K562 (cell line): ENCODE measurements at regions not wholly inside any gene's neighbourhood (a gene's known extent, or its start where the extent isn't known, plus 50 kb on each side); places are given as distances from the start of the nearest gene placed in this dataset.

Source experiments
- ATAC-seq: fragments of 200-7000 bp; cut with Tn5 transposase; 3 replicates; pipeline ENCODE4 v1.9.1; 2020; ENCODE audit warnings: moderate library complexity
- BruUV-seq: library from RNA; stranded (reverse); fragments of 400-500 nt; replicated peaks from 2 replicates; lab custom pipeline; 2021; lab: Mats Ljungman, UMichigan
- CTCF ChIA-PET: fragments of 300-600 bp; formaldehyde crosslinking; extraction: SDS; loops from one replicate; lab custom pipeline; 2021; ENCODE audit warnings: low intra/inter-chr PET ratio; lab: Yijun Ruan, JAX
- POLR2A ChIA-PET: fragments of 300-600, 350-650 bp; sonication (Branson Sonifier 250); formaldehyde crosslinking; extraction: SDS; loops from one replicate; lab custom pipeline; 2021; ENCODE audit warnings: antibody characterized with exemption, inconsistent platforms; lab: Yijun Ruan, JAX
- DNase-seq, 4 experiments: peaks; one replicate each; pipeline versions ENCODE4 v3.0.0 to v3.0.0-alpha.2; 2011 to 2018; ENCODE audit warnings: low spot score in 3 of 4, mixed read lengths in 3 of 4; ENCODE audit errors: extremely low read depth in 1 of 4
- FAIRE-seq: peaks from 2 replicates; lab custom pipeline; 2011; peaks lifted over from hg19 to GRCh38; lab: Jason Lieb, UNC
- H2AFZ ChIP-seq: 2 replicates; pipeline ENCODE4 v1.6.0; 2011; ENCODE audit warnings: low read depth, low read length, control low read depth, inconsistent platforms
- H3K27ac ChIP-seq: fragments of 200-600 bp; 3 replicates; pipeline ENCODE4 v1.8.0; 2011; ENCODE audit warnings: low read depth, mild to moderate bottlenecking, control low read depth, inconsistent platforms, low read length, moderate library complexity, mixed read lengths; ENCODE audit errors: extremely low read depth
- H3K27me3 ChIP-seq, 2 experiments: fragments of 300-600 bp in 1 of 2; 2 replicates in 1 of 2; 3 replicates in 1 of 2; pipeline versions ENCODE4 v1.6.0 to v1.8.0; 2011; ENCODE audit warnings: inconsistent platforms in 2 of 2, low read length in 2 of 2, mild to moderate bottlenecking in 1 of 2, mixed read lengths in 1 of 2, moderate library complexity in 1 of 2; ENCODE audit not compliant: control insufficient read depth in 2 of 2, insufficient read depth in 2 of 2
- H3K36me3 ChIP-seq: fragments of 300-600 bp; 3 replicates; pipeline ENCODE4 v1.8.0; 2011; ENCODE audit warnings: mild to moderate bottlenecking, low read length, inconsistent platforms; ENCODE audit not compliant: control insufficient read depth, insufficient read depth
- H3K4me1 ChIP-seq, 2 experiments: fragments of 200-600 bp in 1 of 2; replicated peaks in 1 of 2; 2 replicates in 1 of 2; 3 replicates in 1 of 2; pipeline versions ENCODE4 v1.5.1 to v1.8.0; 2011; ENCODE audit warnings: inconsistent platforms in 2 of 2, low read length in 2 of 2, mild to moderate bottlenecking in 1 of 2, mixed read lengths in 1 of 2, moderate library complexity in 1 of 2; ENCODE audit not compliant: control insufficient read depth in 2 of 2, insufficient read depth in 2 of 2
- H3K4me2 ChIP-seq: 2 replicates; pipeline ENCODE4 v1.6.1; 2011; ENCODE audit warnings: low read length, control low read depth, inconsistent platforms, mixed read lengths; ENCODE audit not compliant: insufficient read depth
- H3K4me3 ChIP-seq: fragments of 200-600 bp; sonication (generic), shearing (Covaris generic); 2 replicates; pipeline ENCODE4 v1.5.1; 2016; ENCODE audit warnings: control low read depth, inconsistent platforms
- H3K79me2 ChIP-seq: fragments of 200-600 bp; 3 replicates; pipeline ENCODE4 v1.8.0; 2011; ENCODE audit warnings: low read length, inconsistent platforms; ENCODE audit not compliant: control insufficient read depth, insufficient read depth
- H3K9ac ChIP-seq, 2 experiments: 2 replicates each; pipeline versions ENCODE4 v1.6.0 to v1.6.1; 2011; ENCODE audit warnings: low read depth in 2 of 2, low read length in 2 of 2, control low read depth in 1 of 2, inconsistent platforms in 1 of 2, mild to moderate bottlenecking in 1 of 2, mixed read lengths in 1 of 2; ENCODE audit not compliant: insufficient read depth in 1 of 2
- H3K9me1 ChIP-seq: one replicate; pipeline ENCODE4 v1.6.0; 2011; ENCODE audit warnings: inconsistent platforms, mild to moderate bottlenecking, low read length, moderate library complexity; ENCODE audit not compliant: control insufficient read depth, insufficient read depth
- H3K9me3 ChIP-seq: replicated peaks from 2 replicates; pipeline ENCODE4 v1.5.1; 2011; ENCODE audit warnings: low read depth, low read length, inconsistent platforms; ENCODE audit not compliant: control insufficient read depth, insufficient read depth
- H4K20me1 ChIP-seq: replicated peaks from 2 replicates; pipeline ENCODE4 v1.6.1; 2011; ENCODE audit warnings: low read length, inconsistent platforms, mixed read lengths; ENCODE audit not compliant: control insufficient read depth, insufficient read depth
- BCL6 ChIP-seq: fragments of 250-450 bp; sonication (Bioruptor Pico); IDR thresholded peaks from 2 replicates; pipeline ENCODE4 v1.4.0; 2020
- CHD4 ChIP-seq: fragments of 200-600 bp; sonication (generic); IDR thresholded peaks from 3 replicates; pipeline ENCODE4 v1.6.1; 2012; ENCODE audit warnings: low read depth, mild to moderate bottlenecking, mixed read lengths, low read length, inconsistent platforms; ENCODE audit not compliant: insufficient read depth, insufficient replicate concordance, poor library complexity, severe bottlenecking
- ELF4 ChIP-seq: fragments of 450-650 bp; formaldehyde crosslinking; IDR thresholded peaks from 2 replicates; pipeline ENCODE4 v1.4.0; 2022; ENCODE audit warnings: missing genetic modification characterization
- HNRNPK ChIP-seq: fragments of 200-400 bp; formaldehyde crosslinking; IDR thresholded peaks from one replicate; pipeline ENCODE4 v1.6.1; 2018; ENCODE audit warnings: mild to moderate bottlenecking, low read depth, low read length; ENCODE audit not compliant: poor library complexity, severe bottlenecking
- KDM5B ChIP-seq: fragments of 200-600 bp; sonication (generic); IDR thresholded peaks from 2 replicates; pipeline ENCODE4 v1.6.1; 2012; ENCODE audit warnings: low read depth, mild to moderate bottlenecking, moderate library complexity, low read length, control low read depth, inconsistent platforms; ENCODE audit not compliant: insufficient replicate concordance
- MED1 ChIP-seq: sonication (generic); formaldehyde crosslinking; IDR thresholded peaks from 2 replicates; pipeline ENCODE4 v1.8.1; 2023; ENCODE audit warnings: missing genetic modification reagents, borderline replicate concordance
- NEUROD1 ChIP-seq: fragments of 150-350 bp; IDR thresholded peaks from 2 replicates; pipeline ENCODE4 v1.6.1; 2014; ENCODE audit warnings: borderline replicate concordance, low read length, low read depth; ENCODE audit not compliant: partially characterized antibody
- PRMT5 ChIP-seq: sonication (generic); formaldehyde crosslinking; IDR thresholded peaks from 2 replicates; pipeline ENCODE4 v1.5.0; 2020; ENCODE audit warnings: missing genetic modification reagents
- PYGO2 ChIP-seq: fragments of 450-650 bp; IDR thresholded peaks from 2 replicates; pipeline ENCODE4 v1.6.1; 2016; ENCODE audit warnings: mild to moderate bottlenecking, missing genetic modification characterization, moderate library complexity, missing compliant biosample characterization
- RBM17 ChIP-seq: fragments of 200-400 bp; formaldehyde crosslinking; IDR thresholded peaks from 2 replicates; pipeline ENCODE4 v1.6.1; 2017; ENCODE audit warnings: low read depth, mild to moderate bottlenecking, low read length, borderline replicate concordance
- SOX6 ChIP-seq: fragments of 450-650 bp; IDR thresholded peaks from 2 replicates; pipeline ENCODE4 v1.6.1; 2014; ENCODE audit warnings: mild to moderate bottlenecking
- TCF7L2 ChIP-seq: fragments of 150-350 bp; IDR thresholded peaks from 2 replicates; pipeline ENCODE4 v1.6.1; 2016; ENCODE audit warnings: low read depth, mild to moderate bottlenecking, low read length, moderate library complexity
- ZFP1 ChIP-seq: fragments of 450-650 bp; formaldehyde crosslinking; IDR thresholded peaks from 2 replicates; pipeline ENCODE4 v1.4.0; 2020; ENCODE audit warnings: mild to moderate bottlenecking, mixed read lengths
- ZNF121 ChIP-seq: sonication (generic); formaldehyde crosslinking; conservative IDR thresholded peaks from 2 replicates; pipeline ENCODE4 v1.8.0; 2022; ENCODE audit warnings: missing genetic modification reagents
- ZNF124 ChIP-seq: sonication (generic); formaldehyde crosslinking; IDR thresholded peaks from 2 replicates; pipeline ENCODE4 v1.8.1; 2022; ENCODE audit warnings: missing genetic modification reagents
- ZNF644 ChIP-seq: fragments of 200-800 bp; sonication (Bioruptor generic); IDR thresholded peaks from 2 replicates; pipeline ENCODE4 v1.6.1; 2016; ENCODE audit warnings: low read depth, missing genetic modification characterization, missing compliant biosample characterization
- WGBS: fragments of 100-300 bp; shearing (Covaris generic); methylation state at CpG from one replicate; pipeline ENCODE4 v1.1.6; 2016; ENCODE audit warnings: low coverage, mixed read lengths; ENCODE audit not compliant: insufficient coverage; ENCODE audit errors: missing lambda C conversion rate; 5-methylcytosine and 5-hydroxymethylcytosine counted together
- in situ Hi-C: fragments of 300-500 bp; cut with MboI; formaldehyde crosslinking; loops from 4 replicates; pipeline ENCODE4 v1.15.0; 2018; ENCODE audit warnings: inconsistent platforms, mixed read lengths
- intact Hi-C: fragments of 100-400 bp; cut with micrococcal nuclease; formaldehyde crosslinking; loops from 2 replicates; pipeline ENCODE4 v1.14.2; 2022

DNA sequence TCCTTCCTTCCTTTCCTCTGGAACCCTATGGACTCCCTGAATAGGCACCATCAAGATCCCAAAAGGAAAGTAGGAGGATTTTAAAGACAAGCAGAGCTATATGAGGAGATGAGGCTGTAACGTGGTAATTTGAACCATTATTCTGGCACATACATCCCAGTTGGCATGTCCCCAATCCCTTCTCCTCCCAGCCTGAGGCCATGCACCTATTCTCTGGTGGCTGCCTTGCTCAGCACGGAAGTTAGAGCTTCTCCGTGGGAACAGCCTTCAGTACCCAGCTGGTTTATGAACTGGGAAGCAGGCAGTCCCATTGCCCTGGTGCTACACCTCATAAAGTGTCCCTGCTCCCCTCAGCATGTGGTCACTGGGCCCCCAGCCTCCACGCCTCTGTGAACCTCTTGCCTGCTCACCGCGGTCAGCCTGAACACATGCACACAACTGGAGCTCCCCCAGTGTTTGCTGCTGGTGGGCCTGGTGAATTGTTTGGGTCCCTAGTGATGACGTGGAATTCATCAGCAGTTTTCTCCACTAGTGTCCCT lies 139.9 kb upstream of the PLET1 start:
- no peak overlapping the region for H3K4me3 ChIP-seq
- 3% methylated on average over 7 of the region's 7 CpGs for WGBS
- H3K27me3 ChIP-seq = peaks cover 7 to 21% of the 10 kb centered on the region in 2 experiments; a peak in 4 of 5 replicates
- ChIA-PET CTCF (no interaction called here), POLR2A (no interaction called here)
- no peak for FAIRE-seq
- H3K27ac ChIP-seq = no peak overlapping the region
- no peaks in the 10 kb centered on the region for H3K9me3 ChIP-seq
- H3K36me3 ChIP-seq = no peaks in the 10 kb centered on the region
- no peaks in the 10 kb centered on the region; the same call in 1 of the 2 replicates for H4K20me1 ChIP-seq
- DNase-seq = no peak
- no peak overlapping the region for H3K4me2 ChIP-seq
- in situ Hi-C loops = no loop called here
- H3K9ac ChIP-seq = no peak overlapping the region
- H3K79me2 ChIP-seq = no peaks in the 10 kb centered on the region
- H3K9me1 ChIP-seq = no peaks in the 10 kb centered on the region
- TF ChIP-seq ZNF124 (no peak), SOX6 (no peak), CHD4 (no peak), ELF4 (CRISPR knock-in tag) (no peak), TCF7L2 (no peak), HNRNPK (no peak), PYGO2 (tag) (no peak), PRMT5 (CRISPR knock-in tag) (no peak), BCL6 (CRISPR knock-in tag) (no peak), ZFP1 (CRISPR knock-in tag) (no peak), ZNF121 (CRISPR knock-in tag) (no peak), MED1 (CRISPR knock-in tag) (no peak), ZNF644 (tag) (no peak), KDM5B (no peak), RBM17 (no peak), NEUROD1 (no peak)
- TF ChIP-seq, all 486 proteins: peak for 0
- intact Hi-C loops = no loop called here
- no peak for ATAC-seq
- no peak overlapping the region for H2AFZ ChIP-seq
- no peaks in the 10 kb centered on the region for H3K4me1 ChIP-seq
- BruUV-seq = no TSS peak
